ENCODE measurements at regions not wholly inside any gene's neighbourhood (a gene's known extent, or its start where the extent isn't known, plus 50 kb on each side); places are given as distances from the start of the nearest gene placed in this dataset.

DNA sequence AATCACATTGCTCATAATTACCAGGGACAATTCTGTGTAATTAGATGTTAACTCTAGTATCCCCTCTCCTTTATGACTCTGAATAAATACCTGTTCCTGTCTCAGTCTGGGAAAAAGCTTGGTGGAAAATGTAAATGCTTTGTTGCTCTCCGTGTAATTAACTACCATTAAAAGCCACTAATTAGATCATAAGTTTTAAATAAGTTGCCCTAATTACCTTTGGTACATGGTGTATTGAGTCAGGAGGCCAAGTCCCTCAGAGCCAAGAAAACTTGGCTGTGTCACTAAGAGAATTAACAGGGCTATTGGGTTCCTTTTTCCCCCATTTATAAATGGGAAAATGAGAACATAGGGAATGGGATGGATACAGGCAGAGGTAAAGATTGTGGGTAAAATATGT is 617.6 kb downstream of the TLR4 start:
- TF ChIP-seq, protein P1, sequence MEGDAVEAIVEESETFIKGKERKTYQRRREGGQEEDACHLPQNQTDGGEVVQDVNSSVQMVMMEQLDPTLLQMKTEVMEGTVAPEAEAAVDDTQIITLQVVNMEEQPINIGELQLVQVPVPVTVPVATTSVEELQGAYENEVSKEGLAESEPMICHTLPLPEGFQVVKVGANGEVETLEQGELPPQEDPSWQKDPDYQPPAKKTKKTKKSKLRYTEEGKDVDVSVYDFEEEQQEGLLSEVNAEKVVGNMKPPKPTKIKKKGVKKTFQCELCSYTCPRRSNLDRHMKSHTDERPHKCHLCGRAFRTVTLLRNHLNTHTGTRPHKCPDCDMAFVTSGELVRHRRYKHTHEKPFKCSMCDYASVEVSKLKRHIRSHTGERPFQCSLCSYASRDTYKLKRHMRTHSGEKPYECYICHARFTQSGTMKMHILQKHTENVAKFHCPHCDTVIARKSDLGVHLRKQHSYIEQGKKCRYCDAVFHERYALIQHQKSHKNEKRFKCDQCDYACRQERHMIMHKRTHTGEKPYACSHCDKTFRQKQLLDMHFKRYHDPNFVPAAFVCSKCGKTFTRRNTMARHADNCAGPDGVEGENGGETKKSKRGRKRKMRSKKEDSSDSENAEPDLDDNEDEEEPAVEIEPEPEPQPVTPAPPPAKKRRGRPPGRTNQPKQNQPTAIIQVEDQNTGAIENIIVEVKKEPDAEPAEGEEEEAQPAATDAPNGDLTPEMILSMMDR (conservative IDR thresholded peaks at IDR 0.05 in 1 of 2, IDR thresholded peaks at IDR 0.05 in 1 of 2; ENCODE audit: low read depth in 1 of 2, low read length in 2 of 2) = no peak
- no peak for TF ChIP-seq EZH2 (IDR thresholded peaks at IDR 0.05; ENCODE audit: low read length, missing control alignments)
- Histone ChIP-seq H3K27me3 (ENCODE audit: control insufficient read depth, insufficient read depth, low read length) (no peaks in the 10 kb centered on the region), H3K4me2 (ENCODE audit: extremely low read depth, insufficient read depth, low read length) (no peak overlapping the region)

DNA sequence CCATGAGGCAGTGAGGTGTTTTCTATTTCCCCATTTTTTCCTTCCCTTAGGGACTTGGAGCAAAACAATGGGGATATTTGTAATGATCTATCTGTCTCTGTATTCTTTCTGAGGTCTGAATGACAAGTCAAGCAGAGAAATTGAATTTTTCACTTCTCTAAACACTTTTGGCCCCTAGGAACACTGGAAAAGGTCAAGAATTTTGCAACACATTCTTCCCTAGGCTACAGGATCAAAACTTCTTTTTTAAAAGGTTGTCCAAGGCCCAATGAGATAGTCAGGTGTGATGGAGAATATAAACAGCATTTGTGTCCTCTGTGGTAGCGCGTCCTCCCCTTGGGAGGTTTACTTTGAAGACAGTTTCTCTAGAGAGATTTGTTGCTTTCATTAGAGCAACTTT is 620.5 kb downstream of the TLR4 start:
- no peak overlapping the region for H3K4me2 ChIP-seq (ENCODE audit: extremely low read depth, insufficient read depth, low read length)
- no peaks in the 10 kb centered on the region for H4K20me1 ChIP-seq (ENCODE audit: control insufficient read depth, extremely low read depth, insufficient read depth, low read length)
- no peak overlapping the region for H3K9ac ChIP-seq (ENCODE audit: insufficient read depth, low read length)
- TF ChIP-seq, protein P1 (conservative IDR thresholded peaks at IDR 0.05 in 1 of 2, IDR thresholded peaks at IDR 0.05 in 1 of 2; ENCODE audit: low read depth in 1 of 2, low read length in 2 of 2) = no peak
- no peak for TF ChIP-seq EZH2 (IDR thresholded peaks at IDR 0.05; ENCODE audit: low read length, missing control alignments)
- no peaks in the 10 kb centered on the region for H3K4me1 ChIP-seq (ENCODE audit: control insufficient read depth, extremely low read depth, insufficient read depth, low read length)
- H2AFZ ChIP-seq (ENCODE audit: low read length) = no peak overlapping the region
- no peaks in the 10 kb centered on the region for H3K27me3 ChIP-seq (ENCODE audit: control insufficient read depth, insufficient read depth, low read length)
- no peaks in the 10 kb centered on the region for H3K36me3 ChIP-seq (ENCODE audit: control insufficient read depth, insufficient read depth, low read length)
- no peak overlapping the region for H3K4me3 ChIP-seq (replicated peaks in 1 of 4; ENCODE audit: control extremely low read depth in 1 of 4, insufficient read depth in 1 of 4, low read depth in 3 of 4, low read length in 4 of 4)
- H3K79me2 ChIP-seq (ENCODE audit: control insufficient read depth, insufficient read depth, low read length) = no peaks in the 10 kb centered on the region
- DNase-seq (ENCODE audit: low read depth in 2 of 2) = no peak
- H3K27ac ChIP-seq (ENCODE audit: insufficient read depth, low read length) = no peak overlapping the region
- H3K9me3 ChIP-seq (ENCODE audit: control insufficient read depth, insufficient read depth, low read depth, low read length) = no peaks in the 10 kb centered on the region

More for the DNA sequence above, 617.6 kb downstream of the TLR4 start:
- DNase-seq (ENCODE audit: low read depth in 2 of 2) = no peak
- no peak overlapping the region for H3K9ac ChIP-seq (ENCODE audit: insufficient read depth, low read length)
- H3K4me1 ChIP-seq (ENCODE audit: control insufficient read depth, extremely low read depth, insufficient read depth, low read length) = no peaks in the 10 kb centered on the region
- no peak overlapping the region for H3K27ac ChIP-seq (ENCODE audit: insufficient read depth, low read length)
- H3K4me3 ChIP-seq (replicated peaks in 1 of 4; ENCODE audit: control extremely low read depth in 1 of 4, insufficient read depth in 1 of 4, low read depth in 3 of 4, low read length in 4 of 4) = no peak overlapping the region
- H2AFZ ChIP-seq (ENCODE audit: low read length) = no peak overlapping the region
- H3K9me3 ChIP-seq (ENCODE audit: control insufficient read depth, insufficient read depth, low read depth, low read length) = no peaks in the 10 kb centered on the region
- no peaks in the 10 kb centered on the region for H4K20me1 ChIP-seq (ENCODE audit: control insufficient read depth, extremely low read depth, insufficient read depth, low read length)
- H3K36me3 ChIP-seq (ENCODE audit: control insufficient read depth, insufficient read depth, low read length) = no peaks in the 10 kb centered on the region
- H3K79me2 ChIP-seq (ENCODE audit: control insufficient read depth, insufficient read depth, low read length) = no peaks in the 10 kb centered on the region

DNA sequence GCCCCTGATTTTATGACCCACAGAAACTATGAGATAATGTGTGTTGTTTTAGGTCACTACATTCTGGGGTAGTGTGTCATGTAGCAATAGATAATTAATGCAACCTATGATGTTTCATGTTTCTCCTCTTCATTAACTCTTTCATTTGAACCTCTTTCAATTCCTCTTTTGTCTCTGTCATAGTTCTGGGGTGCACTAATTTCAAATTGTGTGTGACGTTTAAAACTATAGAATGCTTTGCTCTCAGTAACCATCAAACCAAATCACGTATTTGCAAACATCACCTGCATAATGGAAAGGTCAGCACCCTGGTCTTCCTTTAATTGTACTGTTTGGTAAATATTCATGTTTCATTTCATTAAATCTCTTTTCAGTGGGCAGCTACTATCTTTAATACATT is 621.6 kb downstream of the TLR4 start:
- H3K36me3 ChIP-seq (ENCODE audit: control insufficient read depth, insufficient read depth, low read length) = no peaks in the 10 kb centered on the region
- H3K9ac ChIP-seq (ENCODE audit: insufficient read depth, low read length) = no peak overlapping the region
- no peak overlapping the region for H3K4me3 ChIP-seq (replicated peaks in 1 of 4; ENCODE audit: control extremely low read depth in 1 of 4, insufficient read depth in 1 of 4, low read depth in 3 of 4, low read length in 4 of 4)
- TF ChIP-seq EZH2 (IDR thresholded peaks at IDR 0.05; ENCODE audit: low read length, missing control alignments) = no peak
- TF ChIP-seq, protein P1 (conservative IDR thresholded peaks at IDR 0.05 in 1 of 2, IDR thresholded peaks at IDR 0.05 in 1 of 2; ENCODE audit: low read depth in 1 of 2, low read length in 2 of 2) = no peak
- no peak overlapping the region for H3K4me2 ChIP-seq (ENCODE audit: extremely low read depth, insufficient read depth, low read length)
- no peaks in the 10 kb centered on the region for H4K20me1 ChIP-seq (ENCODE audit: control insufficient read depth, extremely low read depth, insufficient read depth, low read length)
- no peak overlapping the region for H2AFZ ChIP-seq (ENCODE audit: low read length)
- DNase-seq (ENCODE audit: low read depth in 2 of 2) = no peak
- H3K27me3 ChIP-seq (ENCODE audit: control insufficient read depth, insufficient read depth, low read length) = no peaks in the 10 kb centered on the region
- no peaks in the 10 kb centered on the region for H3K9me3 ChIP-seq (ENCODE audit: control insufficient read depth, insufficient read depth, low read depth, low read length)
- H3K4me1 ChIP-seq (ENCODE audit: control insufficient read depth, extremely low read depth, insufficient read depth, low read length) = no peaks in the 10 kb centered on the region
- no peak overlapping the region for H3K27ac ChIP-seq (ENCODE audit: insufficient read depth, low read length)
- no peaks in the 10 kb centered on the region for H3K79me2 ChIP-seq (ENCODE audit: control insufficient read depth, insufficient read depth, low read length)
